ENCODE measurements at regions not wholly inside any gene's neighbourhood (a gene's known extent, or its start where the extent isn't known, plus 50 kb on each side); places are given as distances from the start of the nearest gene placed in this dataset.

DNA sequence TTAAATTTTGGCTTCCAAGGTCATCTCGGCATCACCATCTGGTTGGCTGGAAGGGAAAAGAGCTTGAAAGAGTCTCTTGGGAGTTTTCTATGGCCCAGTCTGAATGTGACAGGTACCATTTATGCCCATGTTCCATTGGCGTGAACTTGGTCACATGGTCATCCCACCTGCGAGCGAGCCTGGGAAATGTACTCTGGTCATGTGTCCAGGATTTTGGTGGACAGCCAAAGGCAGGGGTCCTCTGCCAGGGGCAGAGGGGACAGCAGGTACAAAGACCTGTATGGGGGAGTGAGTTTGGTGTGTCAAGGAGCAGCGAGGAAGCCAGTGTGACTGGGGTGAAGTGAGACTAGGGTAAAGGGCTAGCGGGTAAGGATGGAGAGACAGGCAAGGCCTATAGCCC is 112.6 kb downstream of the CDC5L start:
- FAIRE-seq: no peak

DNA sequence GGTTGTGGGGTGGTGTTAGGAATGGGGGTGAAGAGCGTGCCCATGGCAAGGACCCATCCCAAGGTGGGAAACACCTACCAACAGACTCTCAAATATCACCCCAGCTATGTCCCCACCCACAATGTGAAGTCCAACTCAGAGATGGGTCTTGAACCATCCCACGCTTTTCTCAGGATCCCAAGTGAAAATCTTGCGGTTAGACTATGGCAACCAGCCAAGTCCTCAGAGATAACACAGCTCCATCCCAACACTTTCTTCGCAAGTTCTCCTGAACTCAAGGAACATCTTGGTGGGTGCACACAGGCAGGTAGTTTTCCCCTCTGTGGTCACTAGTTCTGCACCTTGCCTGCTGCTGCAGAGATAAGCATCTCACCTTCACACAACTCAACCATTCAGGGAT is 116.0 kb downstream of the CDC5L start:
- no peak for FAIRE-seq

DNA sequence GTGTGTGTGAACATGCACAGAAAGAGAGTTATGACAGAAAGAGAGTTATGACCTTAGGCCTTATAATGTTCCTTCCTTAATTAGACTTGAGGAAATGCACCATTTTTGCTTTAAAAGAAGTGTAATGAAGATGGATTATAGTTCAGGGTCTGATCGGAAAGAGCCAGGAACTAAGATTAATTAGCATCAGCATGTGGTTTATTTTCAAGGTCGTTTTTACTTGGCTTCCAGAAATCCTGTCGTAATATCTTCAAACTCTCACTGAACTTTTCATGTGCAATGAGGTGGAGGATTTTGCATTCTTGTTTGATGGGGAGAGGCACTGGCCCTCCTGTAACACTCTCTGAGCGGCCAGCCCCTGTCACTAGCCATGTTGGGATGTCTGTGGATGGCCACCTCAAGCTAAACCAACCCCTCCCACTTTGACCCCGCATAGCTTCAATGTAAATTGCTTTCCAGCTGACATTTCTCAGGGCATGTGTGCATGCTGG is 116.8 kb downstream of the CDC5L start:
- no peak for FAIRE-seq

DNA sequence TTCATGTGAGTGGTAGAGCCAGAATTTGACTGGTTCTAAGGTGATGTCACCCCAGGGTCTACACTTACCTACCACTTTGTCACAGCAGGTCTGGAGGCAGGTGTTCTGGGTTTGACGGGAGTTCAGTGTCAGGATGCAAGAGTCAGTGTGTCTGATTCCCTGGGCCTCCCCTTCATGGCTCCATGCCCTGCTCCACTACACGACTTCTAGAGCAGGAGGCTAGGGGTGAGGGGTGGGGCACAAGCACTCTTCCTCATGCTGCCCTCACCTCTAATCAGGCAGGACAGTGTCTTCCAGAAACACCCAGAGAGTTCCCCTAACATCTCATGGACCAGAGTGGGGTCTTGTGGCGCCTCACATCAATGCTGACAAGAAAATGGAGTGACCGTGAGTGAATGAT is 118.2 kb downstream of the CDC5L start:
- FAIRE-seq: no peak

DNA sequence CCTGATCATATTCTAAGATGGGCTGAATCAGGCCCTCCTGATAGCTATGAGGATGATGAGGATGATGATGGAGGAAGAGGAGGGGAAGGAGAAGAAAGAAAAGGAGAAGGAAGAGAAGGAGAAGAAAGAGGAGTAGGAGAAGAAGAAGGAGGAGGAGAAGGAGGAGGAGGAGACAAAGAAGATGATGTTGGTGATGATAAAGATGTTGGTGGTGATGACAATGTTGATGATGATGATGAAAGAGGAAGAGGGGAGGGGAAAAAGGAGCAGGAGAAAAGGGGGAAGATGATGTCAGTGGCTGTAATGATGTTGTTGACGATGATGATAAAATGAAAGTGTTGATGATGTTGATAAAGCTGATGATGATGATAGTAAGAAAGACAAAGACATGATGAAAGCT is 119.5 kb downstream of the CDC5L start:
- FAIRE-seq: no peak

DNA sequence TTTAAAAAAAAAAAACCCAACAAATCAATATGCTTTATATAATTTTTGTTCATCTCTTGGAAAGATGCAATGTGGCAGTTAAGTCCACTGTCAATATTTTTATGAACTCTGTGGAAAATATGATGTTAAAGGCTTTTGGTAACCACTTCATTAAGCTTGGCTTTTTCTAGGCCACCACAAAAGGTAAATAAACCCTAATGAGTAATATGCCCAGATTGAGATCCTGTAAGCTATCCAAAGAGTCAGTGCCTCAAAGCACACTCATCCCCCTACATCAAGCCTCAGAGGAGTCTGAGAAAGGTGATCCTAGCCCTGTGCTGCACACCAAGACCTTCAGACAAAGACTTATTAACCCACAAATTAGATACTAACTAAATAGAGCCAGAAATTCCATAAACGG is 121.1 kb downstream of the CDC5L start:
- FAIRE-seq: no peak

DNA sequence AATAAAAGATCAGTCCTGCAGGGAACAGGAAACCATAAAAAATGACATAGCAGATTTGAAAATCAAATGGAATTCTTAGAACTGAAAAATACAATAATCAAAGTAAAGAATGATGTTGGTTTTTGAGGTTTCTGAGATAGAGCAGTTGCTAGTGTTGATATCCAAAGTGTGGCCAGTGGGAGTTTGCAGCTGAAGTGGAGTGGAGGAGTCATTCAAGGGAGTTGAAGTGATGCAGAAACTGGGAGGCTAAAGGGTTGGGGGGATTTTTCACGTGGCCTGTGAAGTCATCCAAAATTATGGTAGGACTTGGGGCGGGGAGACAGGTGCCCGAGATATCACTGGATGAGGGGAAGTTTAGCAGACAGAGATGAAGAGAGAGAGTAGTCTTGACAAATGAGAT is 123.6 kb downstream of the CDC5L start:
- no peak for FAIRE-seq

DNA sequence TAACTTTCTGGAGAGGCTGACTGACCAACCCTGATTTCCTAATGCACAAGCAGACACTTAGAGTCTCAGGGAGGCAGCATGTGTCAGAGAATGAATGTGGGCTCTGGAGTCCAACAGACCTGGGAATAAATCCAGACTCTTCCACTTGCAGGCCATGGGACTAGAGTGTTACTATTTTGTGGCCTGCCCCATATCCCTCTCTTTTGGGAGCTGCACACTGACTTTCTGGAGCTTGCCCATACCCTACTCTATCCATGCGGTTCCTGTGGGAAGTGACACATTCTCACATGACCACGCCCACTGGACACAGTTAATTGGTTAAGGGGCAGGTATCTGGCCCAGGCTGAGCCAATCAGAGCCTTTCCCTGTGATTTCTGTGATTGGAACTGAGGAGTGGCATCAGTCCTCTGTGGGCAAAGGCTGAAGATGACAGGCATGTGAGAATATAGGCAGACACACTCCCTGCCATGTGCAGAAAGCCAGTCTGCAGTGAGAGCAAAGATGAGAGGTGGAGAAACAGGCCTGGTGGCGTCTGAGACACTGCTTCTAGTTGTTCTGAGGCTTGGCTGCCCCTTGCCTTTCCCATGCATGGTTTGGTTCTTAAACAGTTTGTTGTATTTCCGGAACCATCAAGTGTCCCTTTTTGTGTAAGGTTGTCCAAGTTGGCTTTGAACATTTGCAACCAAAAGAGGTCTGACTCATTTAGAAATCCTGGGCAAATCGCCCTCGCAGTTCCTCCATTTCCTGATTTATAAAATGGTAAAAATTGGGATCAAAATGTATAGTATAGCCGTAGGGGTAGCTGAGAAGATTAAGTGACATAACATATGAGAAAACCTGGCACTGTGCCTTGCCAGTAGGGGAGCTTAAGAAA is 125.6 kb downstream of the CDC5L start:
- no peak for FAIRE-seq

DNA sequence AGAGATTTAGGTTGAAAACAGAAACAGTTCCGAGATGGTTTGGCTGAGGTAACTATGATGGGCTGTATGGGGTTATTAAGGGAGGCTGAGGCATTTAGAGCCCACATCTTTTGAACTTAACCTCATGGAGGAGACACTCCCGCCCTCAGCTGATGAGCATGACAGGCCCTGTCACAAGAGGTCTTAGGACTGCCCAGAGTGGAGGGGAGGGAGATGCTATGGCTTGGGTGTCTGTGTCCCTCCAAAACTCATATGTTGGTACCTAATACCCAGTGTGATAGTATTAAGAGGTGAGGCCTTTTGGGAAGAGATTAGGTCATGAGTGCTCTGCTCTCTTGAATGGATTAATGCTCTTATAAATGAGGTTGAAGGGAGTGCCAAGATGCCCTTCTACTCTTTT is 126.6 kb downstream of the CDC5L start:
- no peak for FAIRE-seq

DNA sequence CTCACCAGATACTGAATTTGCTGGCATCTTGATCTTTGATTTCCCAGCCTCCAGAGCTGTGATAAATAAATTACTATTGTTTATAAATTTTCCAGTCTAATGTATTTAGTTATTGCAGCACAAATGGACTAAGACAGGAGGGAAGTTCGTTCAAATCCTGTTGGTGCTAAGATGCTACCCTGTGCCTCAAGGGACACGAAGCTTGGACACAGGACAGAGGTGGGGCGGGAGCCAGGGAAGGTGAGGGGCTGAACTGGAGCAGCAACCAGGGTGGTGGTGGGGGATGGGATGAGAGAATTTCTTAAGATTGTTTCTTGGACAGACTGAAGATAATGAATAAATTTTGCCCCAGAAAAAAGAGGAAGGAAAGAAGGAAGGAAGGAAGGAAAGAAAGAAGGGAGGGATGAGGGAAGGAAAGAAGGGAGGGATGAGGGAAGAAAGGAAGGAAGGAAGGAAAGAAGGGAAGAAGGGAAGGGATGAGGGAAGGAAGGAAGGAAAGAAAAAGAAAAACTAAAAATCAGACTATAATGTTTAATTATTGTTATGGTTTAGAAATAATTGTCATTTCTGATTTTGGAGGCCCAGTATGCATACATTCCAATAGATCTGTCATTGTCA is 127.2 kb downstream of the CDC5L start:
- no peak for FAIRE-seq

DNA sequence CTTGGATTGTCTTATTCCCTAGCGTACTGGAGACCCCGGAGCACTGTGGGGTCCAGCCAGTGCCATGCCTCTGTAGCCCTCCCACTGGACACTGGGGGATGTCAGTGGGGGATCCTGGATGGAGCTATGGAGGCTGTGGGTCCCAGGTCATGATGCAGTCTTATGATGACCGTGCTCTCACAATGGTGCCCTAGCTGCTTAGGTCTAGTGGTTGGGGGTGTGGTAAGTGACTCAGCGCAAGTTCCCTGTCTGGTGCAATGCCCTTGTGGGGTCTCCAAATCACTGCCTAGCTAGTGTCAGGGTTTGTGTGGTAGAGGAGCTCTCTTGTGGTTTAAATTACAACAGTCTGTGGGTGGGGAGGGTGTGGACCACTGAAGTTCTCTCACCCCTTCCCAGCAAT is 135.4 kb downstream of the CDC5L start:
- FAIRE-seq: no peak

DNA sequence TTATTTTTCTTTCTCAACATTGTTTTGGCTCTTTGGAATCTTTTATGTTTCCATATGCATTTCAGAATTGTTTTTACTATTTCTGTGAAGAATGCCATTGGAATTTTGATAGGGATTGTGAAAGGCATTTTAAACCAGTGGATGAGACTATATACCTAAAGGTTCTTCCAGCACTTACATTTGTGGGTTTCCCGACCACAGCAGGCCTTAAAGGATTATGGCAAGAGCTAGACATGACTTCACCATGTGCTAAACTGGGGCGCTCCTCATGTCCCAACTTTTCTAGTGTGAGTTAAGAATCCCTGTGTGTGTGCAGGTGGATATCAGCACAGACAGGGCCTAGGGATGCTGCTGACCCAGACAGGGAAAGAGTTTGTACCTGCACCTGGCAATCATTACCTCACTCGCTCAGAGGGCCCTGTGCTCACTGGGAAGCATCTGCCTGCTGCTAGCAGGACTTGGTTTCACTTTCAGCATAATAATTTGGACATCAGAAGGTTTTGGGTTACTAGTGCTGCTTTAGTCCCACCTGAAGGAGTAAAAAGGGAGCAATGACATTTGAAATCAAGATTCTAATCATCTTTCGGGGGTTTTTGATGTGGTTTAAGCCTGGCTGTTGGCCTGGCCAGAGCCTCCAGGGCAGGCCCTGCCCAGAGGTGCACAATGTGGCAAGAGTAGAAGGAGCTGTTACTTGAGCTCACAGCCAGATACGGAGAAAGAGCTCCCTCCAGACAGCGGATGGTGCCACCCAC is 137.1 kb downstream of the CDC5L start:
- FAIRE-seq: no peak

DNA sequence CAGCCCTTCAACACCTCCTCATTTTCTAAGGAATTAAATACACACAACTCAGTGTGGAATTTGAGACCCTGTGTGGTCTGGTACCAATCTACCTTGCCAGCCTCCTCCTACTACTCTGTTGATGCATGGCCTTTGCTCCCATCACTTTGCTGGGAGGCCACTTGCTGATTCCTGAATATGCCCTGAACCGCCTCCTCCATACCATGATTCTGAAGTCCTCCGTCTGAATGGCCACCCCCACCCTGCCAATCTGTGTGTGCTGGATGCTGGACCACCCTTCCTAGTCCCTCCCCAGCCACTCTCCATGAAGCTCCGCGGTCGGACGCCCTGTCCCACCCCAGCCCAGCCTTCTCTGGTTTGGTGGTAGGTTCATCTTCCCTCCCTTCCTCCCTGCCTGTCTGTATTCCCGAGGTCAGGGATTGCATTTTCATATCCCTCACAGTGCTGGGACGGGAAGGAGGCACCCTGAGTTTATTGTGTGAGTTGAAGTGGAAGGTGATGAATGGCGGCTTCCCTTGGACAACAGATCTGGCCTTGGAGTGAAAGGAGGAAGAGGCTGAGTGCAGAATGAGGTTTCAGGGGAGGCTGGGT is 138.3 kb downstream of the CDC5L start:
- no peak for FAIRE-seq

DNA sequence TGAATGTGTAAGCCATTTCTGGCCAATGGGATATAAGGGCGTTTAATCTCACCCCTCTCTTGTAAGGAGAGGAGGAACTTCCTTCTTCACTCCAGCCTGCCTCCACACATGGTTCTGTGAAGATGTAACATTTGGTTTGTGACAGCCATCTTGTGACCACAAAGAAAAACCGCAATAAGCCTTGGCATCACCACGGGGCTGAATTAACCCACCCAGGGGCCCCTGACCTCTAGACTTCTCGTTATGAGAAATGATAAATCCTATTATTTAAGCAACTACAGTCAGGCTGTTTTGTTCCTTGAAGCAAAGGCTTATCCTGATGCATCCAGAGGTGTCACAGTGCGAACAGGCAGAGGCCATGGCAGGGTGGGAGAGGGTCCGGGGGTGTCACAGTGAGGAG is 139.7 kb downstream of the CDC5L start:
- no peak for FAIRE-seq

DNA sequence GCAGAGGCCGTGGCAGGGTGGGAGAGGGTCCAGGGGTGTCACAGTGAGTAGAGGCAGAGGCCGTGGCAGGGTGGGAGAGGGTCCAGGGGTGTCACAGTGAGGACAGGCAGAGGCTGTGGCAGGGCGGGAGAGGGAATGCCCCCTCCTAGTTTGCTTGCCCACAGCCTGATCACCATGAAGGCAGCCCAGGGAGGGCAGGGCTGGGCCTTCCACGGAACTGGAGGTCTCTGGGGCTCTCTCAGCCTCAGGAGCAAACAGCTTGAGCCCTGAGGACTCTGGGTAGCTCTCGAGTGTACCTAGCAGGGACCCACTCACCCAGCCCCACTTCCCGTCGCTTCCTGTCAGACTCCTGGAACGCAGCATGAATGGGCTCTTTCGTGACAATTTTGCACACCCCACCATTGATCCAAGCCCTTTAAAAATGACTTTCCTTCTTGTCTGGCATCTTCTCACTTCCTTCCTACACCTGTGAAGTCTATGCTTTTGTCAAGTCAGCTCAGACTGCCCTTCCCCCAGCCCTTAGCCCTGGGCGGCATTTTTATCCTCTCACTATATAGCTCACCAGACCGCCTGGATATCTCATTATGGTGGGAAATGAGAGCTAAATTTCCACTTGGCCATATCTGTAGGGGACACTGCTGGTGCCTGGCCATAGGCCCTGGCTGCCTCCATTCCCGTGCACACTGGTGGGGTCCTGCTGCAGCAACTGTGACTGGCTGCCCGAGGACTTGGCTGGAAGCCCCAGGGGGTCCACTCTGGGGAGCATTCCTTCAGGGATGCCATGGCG is 140.3 kb downstream of the CDC5L start:
- no peak for FAIRE-seq

DNA sequence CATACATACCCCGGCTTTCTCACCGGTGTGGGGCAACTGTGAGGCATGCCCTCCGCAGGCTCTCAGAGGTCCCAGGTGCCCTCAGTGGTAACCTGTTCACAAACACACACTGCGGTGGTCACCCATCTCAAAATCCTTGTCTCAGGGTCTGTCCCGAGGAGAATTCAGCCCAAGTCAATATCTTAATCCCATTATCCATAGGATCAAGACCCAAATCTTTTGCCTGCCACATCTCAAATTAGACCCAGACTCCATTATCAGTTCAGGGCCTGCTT is 140.8 kb downstream of the CDC5L start:
- no peak for FAIRE-seq

DNA sequence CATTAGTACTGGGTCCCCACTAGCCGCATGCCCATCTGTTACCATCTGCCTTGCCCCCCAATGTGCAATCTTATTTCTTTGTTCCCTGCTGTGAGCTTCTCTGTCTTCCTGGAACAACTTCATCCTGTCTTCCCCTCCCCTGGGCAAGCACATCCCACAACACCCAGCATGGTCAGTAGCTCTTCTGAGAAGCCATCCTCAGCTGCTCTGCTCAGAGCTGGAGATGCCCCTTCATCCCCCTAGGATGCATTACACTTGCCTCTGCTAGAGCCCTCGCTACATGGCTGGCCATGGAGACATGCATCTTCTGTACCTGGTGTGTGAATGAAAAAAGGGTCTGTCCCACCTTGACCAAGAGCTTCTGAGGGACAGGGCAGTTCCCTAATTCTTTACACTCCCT is 141.2 kb downstream of the CDC5L start:
- FAIRE-seq: no peak

DNA sequence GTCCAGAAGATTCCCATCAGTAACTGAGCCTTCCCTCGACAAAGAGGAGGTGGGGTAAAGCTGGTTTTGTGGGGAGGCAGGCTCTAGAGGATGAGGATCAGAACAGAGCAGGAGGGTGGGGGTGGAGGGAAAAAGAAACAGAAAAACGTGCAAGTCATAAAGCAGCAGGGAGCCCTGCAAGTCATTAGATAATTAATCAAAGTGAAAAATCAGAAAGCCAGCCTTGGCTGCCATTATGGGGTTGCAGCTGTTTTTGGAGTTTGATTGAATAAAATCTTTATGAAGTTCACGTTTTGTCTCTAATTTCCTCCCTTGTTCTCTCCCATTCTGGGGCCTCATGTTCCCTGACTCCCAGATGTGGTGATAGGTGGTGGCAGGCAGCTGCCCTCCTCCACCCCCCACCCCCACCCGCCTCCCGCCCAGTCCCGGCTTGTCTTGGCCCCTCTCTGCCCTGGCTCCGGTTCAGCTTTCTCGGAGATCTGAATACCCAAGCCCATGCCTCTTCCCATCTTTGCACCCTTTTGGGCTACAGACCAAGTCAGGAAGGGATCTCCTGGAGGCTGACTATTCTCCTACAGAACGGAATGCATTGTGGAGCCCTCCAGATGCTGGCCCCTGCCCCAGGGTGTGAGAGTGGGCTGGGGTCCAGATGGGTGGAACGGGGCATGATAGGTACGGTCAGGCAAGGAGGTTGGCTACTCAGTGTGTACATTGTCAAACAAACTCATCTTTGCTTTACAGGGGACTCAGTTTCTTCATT is 141.8 kb downstream of the CDC5L start:
- FAIRE-seq: no peak

DNA sequence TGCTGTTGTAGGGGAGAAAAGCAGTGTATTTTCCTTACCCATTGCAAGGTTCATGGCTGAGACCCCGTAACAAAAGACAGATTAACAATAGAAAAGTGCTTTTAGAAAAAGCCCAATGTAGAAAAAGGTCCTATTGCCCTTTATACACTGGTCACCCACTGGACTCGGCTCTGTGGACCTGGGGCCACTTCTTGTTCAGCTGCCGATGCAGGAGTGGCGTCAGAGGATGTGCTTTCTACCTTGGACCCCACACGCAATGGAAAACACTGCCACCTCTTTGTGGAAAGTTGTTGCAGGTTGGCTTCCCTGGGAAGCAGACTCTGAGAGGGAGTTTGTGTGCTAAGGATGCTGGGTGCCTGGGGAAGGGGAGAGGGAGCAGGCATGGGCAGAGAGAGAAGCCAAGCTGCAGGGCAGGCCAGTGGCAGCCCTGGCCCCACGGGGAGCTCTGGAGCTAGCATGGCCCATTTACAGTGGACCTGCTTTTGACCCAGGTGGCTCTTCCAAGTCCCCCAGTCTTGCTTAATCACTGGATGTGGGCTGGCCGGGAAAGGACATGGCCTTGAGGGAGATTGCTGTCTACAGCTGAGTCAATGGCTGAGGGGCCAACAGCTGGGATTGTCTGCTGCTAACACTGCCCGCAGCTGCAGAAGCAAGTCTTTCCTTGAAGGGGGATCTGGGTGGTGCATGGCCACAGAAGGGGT is 142.9 kb downstream of the CDC5L start:
- no peak for FAIRE-seq

DNA sequence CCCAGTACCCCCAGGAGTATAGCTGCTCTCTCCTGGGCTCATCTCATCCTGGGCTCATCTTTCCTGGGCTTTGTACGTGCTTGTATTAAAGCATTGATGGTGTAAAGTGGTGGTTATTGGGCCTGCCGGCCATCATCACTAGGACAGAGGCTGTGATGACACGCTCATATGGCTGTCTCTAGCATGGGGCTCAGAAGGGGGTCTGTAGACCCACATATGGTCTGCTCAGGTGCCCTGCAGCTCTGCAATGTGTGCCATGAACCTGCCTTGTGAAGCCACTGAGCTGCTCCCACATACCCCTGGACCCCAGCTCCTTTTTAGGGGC is 143.4 kb downstream of the CDC5L start:
- FAIRE-seq: no peak

DNA sequence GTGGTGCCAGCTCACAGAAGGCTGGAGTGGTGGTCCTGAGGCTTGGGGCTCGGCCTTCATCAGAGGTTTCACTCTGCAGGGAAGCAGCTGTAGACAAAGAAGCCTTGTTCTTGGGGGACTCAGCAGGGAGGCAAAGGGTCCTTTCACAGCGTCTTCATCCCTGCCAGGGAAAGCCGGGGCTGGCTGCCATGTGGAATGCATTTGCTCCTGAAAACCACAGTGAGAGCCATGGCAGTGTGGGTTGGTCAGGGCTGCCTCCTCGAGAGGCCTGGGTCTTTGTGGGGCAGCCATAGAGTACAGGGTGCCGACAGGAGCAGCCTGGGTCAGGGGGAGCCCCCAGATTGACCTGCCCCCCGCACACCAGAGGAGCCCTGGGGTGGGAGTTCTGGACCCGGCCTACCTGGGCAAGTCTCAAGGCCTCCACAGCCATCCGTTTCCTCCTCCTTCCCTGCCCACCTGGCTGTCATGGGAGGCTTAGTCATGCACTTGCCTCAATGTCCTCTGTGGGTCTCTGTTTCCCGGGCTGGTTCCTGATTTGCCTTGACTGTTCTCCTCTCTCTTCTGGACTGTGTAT is 144.0 kb downstream of the CDC5L start:
- FAIRE-seq: no peak

All from TTC549 (cell line).